HG02852 (cell line): ENCODE measurements at regions not wholly inside any gene's neighbourhood (a gene's known extent, or its start where the extent isn't known, plus 50 kb on each side); places are given as distances from the start of the nearest gene placed in this dataset.
"Not testable (repeated sequence)": the region's sequence is repeated elsewhere in the genome, so short reads cannot be mapped to it uniquely, and the experiment has no call there.

Source experiments
- ATAC-seq: cut with Tn5 transposase; IDR thresholded peaks from one replicate; pipeline ENCODE4 v1.9.1; 2021; ENCODE audit warnings: mild to moderate bottlenecking, moderate library complexity; ENCODE audit not compliant: unreplicated experiment

DNA sequence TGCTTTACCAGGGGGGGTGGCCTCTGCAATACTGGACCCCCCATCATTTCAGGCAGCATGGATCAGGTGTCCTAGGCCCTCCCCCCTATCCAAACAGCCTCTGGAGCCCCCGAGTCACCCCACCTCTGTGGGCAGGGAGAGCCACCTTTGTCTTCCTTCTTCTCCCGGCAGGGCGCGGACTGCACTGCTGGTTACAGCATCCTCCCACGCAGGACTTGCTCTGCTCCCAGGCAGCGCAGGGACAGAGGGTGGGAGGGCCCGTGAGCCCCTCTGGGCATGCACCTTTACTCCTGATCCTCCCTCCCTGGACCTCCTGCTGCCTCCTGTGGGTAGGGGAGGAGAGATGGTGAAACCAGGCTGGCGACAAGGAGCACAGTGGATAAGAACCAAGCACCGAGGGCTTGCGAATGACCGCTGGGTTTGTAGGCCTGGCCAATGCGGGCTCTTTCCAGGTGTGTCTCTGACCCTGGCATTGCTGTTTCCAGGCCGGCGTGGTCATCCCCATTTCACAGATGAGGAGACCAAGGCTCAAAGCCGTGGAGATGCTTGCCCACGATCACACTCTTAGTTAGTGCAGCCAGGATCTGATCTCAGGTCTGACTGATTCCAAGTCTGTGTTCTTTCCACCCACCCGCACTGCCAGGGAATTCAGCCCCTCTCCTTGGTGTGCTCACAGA lies 73.6 kb upstream of the TARDBP start:
- ATAC-seq: no peak

DNA sequence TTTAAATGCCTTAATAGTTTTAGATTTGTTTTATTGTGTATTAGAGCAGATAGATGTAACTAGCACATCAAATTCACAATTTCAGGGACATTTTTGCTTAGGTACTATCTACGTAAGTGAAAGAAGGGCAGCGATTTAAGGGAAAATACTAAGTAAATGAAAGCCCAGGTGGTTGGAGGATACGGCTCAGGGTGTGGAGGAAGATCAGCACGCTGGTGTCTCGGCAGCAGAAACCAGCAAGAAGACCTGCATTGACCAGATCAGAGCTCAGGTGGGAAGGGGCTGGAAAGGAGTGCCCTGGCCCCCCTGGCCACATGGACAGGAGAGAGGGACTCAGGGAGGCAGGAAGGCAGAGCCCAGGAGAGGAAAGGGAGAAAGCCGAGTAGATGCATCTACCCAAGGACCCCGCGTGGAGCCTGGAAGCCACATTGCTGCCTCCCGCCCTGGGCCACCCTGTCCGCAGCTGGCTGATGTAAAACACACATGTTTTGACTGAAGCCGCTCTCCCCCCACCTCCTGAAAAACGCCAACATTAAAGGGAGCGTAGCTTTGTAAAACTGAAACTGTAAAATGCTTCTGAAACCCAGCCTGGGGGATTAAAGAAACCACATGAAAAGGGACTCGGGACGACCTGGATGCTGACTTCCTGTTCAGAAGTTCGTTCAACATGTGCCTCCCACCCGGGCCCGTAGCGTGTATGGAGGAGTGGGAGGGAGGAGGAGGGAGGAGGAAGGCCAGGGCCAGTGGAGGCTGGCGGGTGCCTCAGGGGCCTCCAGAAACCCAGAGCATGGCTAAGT lies 72.6 kb upstream of the TARDBP start:
- ATAC-seq: peak; percentile 79

DNA sequence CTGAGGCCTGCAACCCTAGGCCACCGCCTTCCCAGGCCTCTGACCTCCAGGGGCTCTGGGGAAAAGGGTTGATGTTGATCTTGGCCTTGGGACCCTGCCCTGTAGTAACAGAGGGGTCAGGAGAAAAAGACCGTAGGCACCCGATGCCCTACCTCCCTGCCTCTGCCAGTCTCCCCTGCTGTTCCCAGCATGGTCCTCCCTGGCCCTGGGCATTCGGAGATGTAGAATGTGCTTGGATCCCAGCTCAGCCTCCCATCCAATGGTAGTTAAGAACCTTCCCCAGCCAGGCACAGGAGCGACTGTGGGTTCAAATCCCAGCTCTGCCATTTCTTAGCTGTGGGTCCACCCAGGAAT lies 72.0 kb upstream of the TARDBP start:
- ATAC-seq: no peak

DNA sequence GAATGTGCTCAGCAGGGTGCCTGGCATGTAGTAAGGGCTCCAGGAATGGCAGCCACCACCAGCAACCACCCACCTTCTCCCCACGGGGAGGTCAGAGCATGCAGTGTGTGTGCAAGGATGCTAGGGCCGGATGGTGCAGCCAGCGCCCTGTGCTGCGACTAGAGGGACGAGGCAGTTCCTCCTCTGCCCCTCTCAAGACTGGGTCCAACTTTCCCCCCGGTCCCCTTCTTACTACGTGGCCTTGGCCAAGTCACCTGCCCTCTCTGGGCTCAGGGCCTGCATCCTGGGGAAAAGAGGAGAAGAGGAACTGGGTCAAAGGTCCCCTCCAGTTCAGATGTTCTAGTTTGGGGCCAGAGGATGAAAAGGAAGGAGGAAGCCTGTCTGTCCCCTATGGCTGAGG lies 71.6 kb upstream of the TARDBP start:
- no peak for ATAC-seq

DNA sequence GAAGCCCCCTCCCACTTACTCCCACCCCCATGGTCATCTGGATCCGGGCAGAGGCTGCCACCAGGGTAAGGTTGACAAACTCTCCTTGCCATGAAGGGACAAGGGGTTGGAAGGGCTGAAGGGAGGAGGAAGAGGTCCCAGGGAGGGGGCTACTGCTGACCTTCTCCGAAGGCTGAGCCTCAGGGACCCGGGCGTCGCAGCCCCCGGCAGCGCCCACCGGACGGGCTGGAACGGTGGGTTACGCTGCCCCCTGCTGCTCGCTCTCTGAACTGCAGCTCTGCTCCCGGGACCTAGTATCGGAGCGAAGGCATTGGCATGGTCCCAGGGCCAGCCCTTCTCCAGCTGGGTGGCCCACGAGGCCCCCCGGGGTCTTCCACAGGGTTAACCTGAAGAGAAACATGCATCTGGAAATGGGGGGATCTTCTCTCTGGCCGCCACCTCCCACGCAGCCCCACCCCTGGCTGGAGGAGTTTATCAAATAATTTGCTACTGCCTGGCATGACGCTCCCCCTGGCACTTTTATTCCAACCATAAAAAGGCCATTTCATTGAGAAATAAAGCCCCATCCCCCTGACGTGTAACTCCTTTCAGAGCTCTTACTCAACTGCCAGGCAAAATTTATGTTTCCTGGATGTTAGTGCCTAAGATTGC lies 70.4 kb upstream of the TARDBP start:
- ATAC-seq: no peak

DNA sequence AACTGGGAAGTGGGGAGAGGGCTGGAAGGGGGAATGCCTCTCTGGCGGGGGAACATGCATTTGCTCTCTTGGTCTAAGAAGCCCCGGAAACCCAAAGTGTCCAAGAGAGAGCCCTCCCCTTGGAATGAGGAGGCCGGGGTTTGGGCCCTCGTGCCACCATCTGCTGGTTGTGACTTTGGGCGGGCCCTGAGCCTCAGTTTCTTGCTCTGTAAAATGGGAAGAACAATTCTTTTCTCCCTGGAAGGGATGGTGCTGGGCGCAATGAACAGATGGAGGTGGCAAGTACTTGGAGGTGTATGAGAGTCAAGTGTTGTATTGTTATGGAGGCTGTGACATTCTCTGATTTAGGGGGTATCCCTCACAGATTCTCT lies 69.9 kb upstream of the TARDBP start:
- no peak for ATAC-seq

DNA sequence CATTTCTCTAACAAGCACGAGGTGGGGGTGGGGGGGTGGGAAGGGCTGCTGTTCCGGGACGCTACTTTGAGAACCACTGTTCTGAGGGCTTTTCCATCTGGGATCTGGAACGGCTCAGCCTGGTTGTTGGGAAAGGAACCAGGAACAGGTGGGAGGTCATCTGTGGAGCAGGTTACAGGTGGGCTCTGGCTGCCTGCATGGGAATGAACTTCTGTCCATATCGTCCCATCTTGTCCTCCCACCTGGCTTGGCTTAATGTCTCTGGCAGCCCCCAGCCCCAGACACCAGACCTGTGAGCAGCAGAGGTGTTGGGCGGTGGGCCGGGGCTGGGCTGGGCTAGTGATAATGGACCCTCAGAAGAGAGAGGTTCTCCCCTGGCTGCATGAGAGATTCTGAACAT lies 69.4 kb upstream of the TARDBP start:
- no peak for ATAC-seq

DNA sequence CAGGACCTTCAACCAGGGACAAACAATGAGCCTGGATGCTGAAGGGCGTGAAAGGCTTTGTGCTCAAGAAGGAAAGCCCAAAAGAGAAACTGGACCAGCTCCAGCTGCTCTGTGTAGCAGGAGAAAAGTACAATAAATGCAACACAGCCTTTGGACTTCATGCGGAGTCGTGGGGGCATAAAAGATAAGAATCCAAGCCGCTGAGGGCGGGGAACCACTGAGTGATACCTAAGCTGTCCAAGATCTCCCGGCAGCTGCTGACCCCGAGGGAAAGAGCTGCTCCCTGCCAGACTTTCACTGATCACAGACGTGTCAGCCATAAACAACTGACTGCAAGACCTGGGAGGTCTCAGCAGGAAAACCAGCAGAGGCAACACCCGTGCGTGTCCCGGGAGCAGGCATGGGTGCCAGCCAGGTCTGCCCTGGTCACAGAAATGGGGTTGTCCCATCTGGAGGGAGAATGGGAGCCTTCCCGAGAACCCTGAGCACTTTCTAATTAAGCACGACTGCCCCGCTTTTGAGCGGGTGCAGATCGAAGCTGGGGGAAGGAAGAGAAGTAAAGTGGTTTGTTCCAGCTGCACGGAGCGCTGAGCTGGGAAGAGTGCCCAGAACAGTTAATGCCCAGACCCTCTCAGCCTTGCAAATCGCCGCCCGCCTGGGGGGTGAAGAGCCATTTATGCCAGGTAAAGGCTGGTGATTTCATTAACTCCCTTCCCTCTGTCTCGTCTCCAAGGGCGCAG lies 68.3 kb upstream of the TARDBP start:
- ATAC-seq: no peak

DNA sequence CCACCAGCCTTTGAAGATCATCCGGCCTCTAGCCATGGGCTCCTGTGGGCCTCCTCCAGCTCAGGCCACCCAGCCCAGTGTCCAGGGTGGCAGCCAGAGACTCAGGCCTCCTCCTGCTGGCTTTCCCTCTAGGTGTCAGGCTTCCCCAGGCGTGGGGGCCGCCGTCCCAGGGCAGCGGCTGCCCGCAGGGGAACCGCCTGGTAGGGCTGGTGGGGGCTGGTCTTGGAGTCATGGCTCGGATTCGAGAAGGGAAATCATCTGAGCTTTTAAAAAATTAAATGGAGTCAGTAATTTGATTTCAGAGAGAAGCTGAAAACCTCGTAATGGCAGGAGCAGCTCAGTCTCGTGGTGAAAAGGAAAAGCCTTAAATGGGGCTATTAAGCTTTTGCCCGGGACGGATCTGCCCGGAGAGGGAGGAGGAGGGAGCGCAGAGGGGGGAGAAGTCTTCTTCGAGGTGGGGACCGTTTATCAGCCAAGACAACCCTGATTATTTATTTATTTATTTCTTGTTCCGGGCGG lies 66.4 kb upstream of the TARDBP start:
- ATAC-seq: no peak

DNA sequence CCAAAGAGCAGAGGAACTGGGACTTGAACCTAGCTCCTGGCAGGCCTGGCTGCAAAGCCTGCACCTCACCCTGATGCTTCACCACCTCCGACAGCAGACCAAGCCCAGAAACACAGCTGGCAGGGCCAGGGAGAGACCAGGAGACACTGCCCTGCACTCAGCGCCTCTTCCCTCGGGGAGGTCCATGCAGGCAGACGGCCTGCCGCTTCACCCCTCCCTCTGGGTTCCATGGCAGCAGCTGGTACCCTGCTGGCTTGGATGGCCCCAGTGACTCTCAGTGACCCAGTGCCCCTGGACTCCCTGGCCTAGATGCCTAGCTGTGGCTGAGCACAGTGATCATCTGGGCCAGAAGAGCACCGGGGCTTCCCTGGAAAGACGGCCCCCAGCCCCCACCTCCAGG lies 65.3 kb upstream of the TARDBP start:
- no peak for ATAC-seq

DNA sequence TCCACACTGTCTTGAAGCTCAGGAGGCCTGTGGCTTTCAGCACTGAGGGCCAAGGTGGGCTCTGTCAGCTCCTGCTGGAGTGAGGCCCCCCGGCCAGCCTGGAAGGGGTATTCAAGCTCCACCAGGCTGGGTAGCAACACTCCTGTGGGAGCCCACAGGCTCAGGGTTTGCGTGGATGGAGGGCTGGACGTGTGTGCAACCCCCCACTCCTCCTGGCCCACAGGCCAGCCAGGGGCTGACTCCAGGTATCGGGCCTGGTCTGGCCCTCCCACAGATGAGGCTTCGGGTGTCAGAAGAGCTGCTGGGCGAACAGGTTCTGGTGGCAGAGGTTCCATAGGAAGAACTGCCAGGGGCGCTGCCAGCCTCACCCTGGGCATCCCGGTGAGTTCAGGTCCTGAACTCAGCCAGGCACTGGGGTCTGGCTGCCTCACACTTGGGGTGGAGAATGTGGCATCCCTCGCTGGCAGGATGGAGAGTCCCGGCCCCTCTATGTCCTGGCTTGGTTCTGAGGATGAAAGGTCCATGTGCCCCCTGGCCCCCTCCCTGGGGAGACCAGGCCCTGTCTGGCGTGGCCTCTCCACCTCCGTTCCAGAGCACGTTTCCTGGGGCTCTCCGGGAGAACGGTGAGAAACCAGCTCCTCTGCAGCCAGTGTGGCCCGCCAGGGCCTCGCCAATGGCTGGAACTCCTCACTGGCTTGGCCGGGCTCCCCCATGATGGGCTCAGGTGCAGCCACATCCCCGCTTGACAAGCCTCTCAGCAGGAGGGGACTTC lies 64.6 kb upstream of the TARDBP start:
- ATAC-seq: no peak

DNA sequence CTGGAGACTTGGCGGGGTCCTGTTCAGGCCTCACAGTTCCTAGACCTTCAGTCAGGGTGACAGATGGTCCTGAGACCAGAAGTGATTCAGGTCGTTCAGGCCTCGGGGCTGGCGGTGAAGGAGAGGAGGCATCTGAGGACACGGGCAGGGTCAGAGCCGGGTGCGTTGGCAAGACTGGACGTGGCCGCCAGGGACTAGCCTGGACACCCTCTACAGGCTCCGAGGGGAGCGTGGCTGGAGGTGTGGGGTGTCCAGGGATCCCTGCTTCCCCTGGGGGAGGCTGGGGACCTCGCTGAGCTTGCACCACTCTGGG lies 64.0 kb upstream of the TARDBP start:
- no peak for ATAC-seq

DNA sequence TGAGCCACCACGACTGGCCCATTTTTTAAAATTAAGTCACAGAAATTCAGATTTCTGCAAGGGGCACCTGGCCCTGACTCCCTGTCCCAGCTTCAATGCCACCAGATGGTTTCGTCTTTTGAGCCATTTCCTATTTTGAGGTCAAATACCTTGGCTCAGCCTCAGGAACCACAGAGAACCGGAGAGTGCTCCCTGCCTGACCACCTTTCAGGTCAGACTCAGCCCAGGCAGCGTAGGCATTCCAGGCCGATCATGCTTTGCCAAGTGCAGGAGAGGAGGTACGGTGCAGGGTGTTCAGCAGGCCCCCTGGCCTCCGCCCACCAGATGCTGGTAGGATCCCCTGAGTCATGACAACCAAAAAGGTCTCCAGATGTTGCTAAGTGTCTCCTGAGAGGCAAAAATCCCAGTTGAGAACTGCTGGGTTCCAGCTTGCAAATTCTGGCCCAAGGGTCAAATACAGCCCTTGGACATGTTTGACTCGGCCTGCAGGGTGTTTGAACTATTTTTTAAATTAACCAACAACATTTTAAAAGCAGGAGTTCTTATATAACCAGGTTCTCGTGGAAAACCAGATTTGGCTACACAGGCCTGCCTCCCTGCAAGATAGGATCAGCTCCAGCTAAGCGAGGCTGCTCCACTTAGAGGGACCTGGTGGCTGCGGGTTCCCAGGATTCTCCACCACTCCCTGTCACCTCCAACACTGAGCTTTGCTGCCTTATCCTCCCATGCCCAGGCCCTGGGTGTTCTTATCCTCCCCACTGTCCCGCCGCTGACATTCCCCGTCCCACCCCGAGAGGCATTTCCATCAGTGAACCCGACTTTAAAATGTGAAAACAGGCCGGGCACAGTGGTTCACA lies 61.9 kb upstream of the TARDBP start:
- no peak for ATAC-seq

DNA sequence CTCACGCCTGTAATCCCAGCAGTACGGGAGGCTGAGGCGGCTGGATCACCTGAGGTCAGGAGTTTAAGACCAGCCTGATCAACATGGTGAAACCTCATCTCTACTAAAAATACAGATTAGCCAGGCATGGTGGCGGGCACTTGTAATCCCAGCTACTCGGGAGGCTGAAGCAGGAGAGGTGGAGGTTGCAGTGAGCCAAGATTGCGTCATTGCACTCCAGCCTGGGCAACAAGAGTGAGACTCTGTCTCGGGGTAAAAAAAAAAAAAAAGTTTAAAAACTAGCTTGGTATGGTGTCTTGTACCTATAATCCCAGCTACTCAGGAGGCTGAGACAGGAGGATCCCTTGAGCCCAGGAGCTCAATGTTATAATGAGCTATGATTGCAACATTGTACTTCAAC lies 61.2 kb upstream of the TARDBP start:
- not testable (repeated sequence) for ATAC-seq

DNA sequence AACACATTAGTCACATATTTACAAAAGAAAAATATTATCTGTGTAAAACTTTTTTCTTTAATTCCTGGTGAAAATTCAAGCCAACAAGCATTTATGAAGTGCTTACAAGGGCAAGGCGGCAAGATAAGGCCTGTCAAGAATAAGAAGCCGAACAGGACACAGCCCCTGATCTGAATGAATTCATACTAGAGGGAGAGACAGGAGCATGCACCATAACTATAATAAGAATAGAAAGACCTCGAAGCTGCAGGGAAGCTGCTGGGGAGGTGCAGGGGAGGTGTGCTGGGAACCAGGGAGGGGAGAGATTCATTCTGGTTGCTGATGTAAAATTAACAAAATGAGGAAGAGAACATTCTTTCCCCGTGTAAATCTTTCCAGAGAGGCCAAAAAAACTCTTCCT lies 60.5 kb upstream of the TARDBP start:
- no peak for ATAC-seq

DNA sequence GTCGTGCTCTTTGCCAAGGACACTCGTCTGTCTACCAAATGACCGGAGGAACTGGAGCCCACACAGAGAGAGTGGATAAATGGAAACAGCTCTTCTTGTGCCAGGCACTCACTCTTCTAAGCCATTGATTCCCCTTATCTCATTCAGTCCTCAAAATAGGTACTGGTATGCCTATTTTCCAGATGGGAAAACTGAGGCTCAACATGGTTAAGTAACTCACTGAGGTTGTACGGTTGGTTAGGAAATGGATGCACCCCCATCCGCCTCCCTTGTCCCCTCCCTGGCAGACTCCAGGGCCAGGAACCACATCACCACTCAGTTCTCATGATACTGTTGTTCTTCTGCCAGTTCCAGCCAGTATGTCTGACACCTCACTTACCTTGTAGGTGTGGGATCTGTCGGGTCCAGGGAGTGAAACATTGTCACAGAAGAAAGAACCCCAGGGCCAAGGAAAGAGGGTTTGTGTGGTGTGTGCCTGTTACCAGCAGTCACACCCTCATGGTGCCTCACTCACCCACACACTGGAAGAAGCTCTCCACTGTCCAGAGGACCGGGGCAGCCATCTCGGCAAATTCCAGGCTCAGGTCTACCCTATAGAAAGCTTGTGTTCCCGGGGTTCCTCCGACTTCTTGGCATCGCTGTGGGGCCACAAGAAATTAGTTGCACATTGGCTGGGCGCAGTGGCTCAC lies 58.8 kb upstream of the TARDBP start:
- ATAC-seq: no peak

DNA sequence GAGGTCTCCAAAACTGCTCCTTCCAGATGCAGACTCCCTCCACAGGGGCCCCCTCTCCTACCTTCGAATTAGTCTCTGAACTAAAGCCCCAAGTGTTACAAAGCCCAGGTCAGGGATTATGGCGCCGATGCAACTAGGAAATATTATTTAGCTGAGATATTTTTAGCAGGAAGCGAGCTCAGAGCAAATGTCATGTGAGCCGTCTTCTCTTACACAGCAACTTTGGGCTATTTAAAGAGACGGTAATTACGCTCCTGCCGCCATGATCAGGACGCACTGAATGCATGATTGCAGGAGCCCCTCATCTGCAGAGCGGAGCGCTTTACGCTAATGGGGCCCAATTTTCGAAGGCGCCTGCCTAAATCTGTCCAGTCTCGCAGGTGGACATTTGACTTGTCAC lies 55.3 kb upstream of the TARDBP start:
- ATAC-seq: no peak

DNA sequence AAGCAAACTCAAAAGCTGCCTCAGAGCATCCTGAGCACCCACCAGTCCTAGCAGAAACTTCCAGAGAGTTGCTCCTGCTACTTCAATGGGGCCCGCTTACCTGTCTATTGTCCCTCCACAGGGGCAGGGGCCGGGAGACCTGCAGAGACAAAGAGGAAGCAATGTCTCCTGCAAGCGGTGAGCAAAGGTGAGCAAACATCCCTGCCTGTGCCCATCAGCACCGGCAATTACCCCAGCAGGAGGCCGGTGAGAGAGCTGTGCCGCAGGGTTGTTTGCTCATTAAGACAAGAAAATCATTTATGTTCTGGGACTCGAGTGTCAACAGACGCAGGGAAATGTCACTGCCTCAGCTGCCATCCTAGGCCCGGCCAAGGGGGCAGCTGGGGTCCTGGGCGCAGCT lies 53.8 kb upstream of the TARDBP start:
- no peak for ATAC-seq
